Gastrocnemius medialis (tissue), 4 donors: ENCODE measurements at regions not wholly inside any gene's neighbourhood (a gene's known extent, or its start where the extent isn't known, plus 50 kb on each side); places are given as distances from the start of the nearest gene placed in this dataset.

Experiments
- ATAC-seq, 2 donors: fragments of 150-250 bp; one replicate each; pipeline ENCODE4 v1.9.1; 2016
- DNase-seq, 2 donors: peaks; one replicate each; pipeline ENCODE4 v3.0.0-alpha.2; 2019
- H3K27ac ChIP-seq, 4 donors: fragments of 200-600 bp; sonication (generic); 1 replicate in 1 of 4; 2 replicates in 3 of 4; pipeline ENCODE4 v1.5.1; 2016 to 2018; ENCODE audit warnings: mild to moderate bottlenecking in 2 of 4, moderate library complexity in 1 of 4
- H3K27me3 ChIP-seq, 3 donors: fragments of 200-600 bp; sonication (generic) in 2 of 3; 1 replicate in 1 of 3; 2 replicates in 2 of 3; pipeline versions ENCODE4 v1.5.1 to v1.6.0; 2016 to 2019; ENCODE audit warnings: mild to moderate bottlenecking in 1 of 3, moderate library complexity in 1 of 3
- H3K36me3 ChIP-seq, 2 donors: fragments of 200-600 bp; sonication (generic) in 1 of 2; one replicate each; pipeline ENCODE4 v1.5.1; 2017 to 2018
- H3K4me1 ChIP-seq, 2 donors: fragments of 200-600 bp; sonication (generic) in 1 of 2; one replicate each; pipeline ENCODE4 v1.5.1; 2016 to 2017; ENCODE audit warnings: mild to moderate bottlenecking in 2 of 2
- H3K4me3 ChIP-seq, 4 donors: fragments of 200-600 bp; sonication (generic) in 3 of 4; 1 replicate in 1 of 4; 2 replicates in 3 of 4; pipeline ENCODE4 v1.5.1; 2016 to 2019; ENCODE audit warnings: mild to moderate bottlenecking in 2 of 4
- H3K9me3 ChIP-seq, 3 donors: fragments of 200-600 bp; sonication (generic) in 2 of 3; 1 replicate in 1 of 3; 2 replicates in 2 of 3; pipeline ENCODE4 v1.5.1; 2016 to 2019
- CTCF ChIP-seq, 5 experiments: fragments of 450-650 bp in 3 of 5; fragments of 200-600 bp in 2 of 5; sonication (generic) in 2 of 5; IDR thresholded peaks in 4 of 5; conservative IDR thresholded peaks in 1 of 5; 1 replicate in 4 of 5; 2 replicates in 1 of 5; pipeline ENCODE4 v1.5.1; 2016 to 2019; ENCODE audit warnings: antibody characterized with exemption in 5 of 5, mild to moderate bottlenecking in 3 of 5, moderate library complexity in 3 of 5
- POLR2A ChIP-seq, 2 donors: fragments of 450-650 bp; IDR thresholded peaks; one replicate each; pipeline ENCODE4 v1.6.1; 2017; ENCODE audit warnings: antibody characterized with exemption in 2 of 2, mild to moderate bottlenecking in 2 of 2, moderate library complexity in 2 of 2
- in situ Hi-C, 4 donors: fragments of 200-750 bp; cut with MboI; loops; one replicate each; pipeline versions ENCODE4 v1.15.0 to v1.8.0; 2017; ENCODE audit warnings: low sequenced_read_pairs in 4 of 4
- intact Hi-C: fragments of 100-400 bp; cut with DNase I; formaldehyde crosslinking; loops from one replicate; pipeline ENCODE4 v1.15.1; 2023; ENCODE audit warnings: low total_unique reads

DNA sequence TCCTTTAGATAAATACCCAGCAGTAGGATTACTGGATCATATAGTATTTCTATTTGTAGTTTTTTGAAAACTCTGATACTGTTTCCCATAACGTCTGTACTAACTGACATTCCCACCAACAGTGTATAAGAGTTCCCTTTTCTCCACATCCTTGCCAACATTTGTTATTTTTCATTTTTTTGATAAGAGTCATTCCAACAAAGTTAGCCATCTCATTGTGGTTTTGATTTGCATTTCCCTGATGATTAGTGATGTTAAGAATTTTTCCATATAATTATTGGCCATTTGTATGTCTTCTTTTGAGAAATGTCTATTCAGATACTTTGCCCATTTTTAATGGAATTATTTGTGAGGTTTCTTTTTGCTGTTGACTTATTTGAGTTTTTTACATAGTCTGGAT is 486.0 kb downstream of the FLRT2 start:
- Histone ChIP-seq H3K36me3 (no peaks in the 10 kb centered on the region), H3K4me1 (peaks cover 0 to 3% of the 10 kb centered on the region in 2 donors), H3K27ac (no peak overlapping the region), H3K4me3 (no peak overlapping the region), H3K27me3 (no peaks in the 10 kb centered on the region), H3K9me3 (no peaks in the 10 kb centered on the region)
- no peak for TF ChIP-seq POLR2A (IDR thresholded peaks at IDR 0.05)
- TF ChIP-seq CTCF (IDR thresholded peaks at IDR 0.05 in 4 of 5, conservative IDR thresholded peaks at IDR 0.05 in 1 of 5) = no peak
- intact Hi-C loops = no loop called here
- DNase-seq (no peak), ATAC-seq (no peak)
- in situ Hi-C loops = no loop called here

DNA sequence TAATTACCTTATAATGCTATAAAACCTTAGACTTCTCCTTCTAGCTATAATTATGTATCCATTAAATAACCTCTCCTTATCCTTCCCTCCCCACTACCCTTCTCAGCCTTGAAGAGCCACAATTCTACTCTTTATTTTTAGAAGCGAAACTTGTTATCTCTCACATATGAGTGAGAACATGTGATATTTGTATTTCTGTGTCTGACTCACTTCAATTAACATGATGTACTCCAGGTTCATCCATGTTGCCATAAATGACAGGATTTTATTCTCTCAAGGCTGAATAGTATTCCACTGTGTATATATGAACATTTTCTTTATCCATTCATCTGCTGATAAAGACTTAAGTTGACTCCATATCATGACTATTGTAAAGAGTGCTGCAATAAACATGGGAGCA is 485.6 kb downstream of the FLRT2 start:
- Histone ChIP-seq H3K4me1 (no peaks in the 10 kb centered on the region), H3K36me3 (no peaks in the 10 kb centered on the region), H3K4me3 (no peak overlapping the region), H3K27ac (no peak overlapping the region), H3K9me3 (no peaks in the 10 kb centered on the region), H3K27me3 (no peaks in the 10 kb centered on the region)
- DNase-seq (no peak), ATAC-seq (no peak)
- TF ChIP-seq POLR2A (IDR thresholded peaks at IDR 0.05) = no peak
- in situ Hi-C loops (no loop called here), intact Hi-C loops (no loop called here)

GRCh38 chr14:86013641-86014040 is 483.7 kb downstream of the FLRT2 start:
- Histone ChIP-seq H3K36me3 (no peaks in the 10 kb centered on the region), H3K9me3 (no peaks in the 10 kb centered on the region), H3K4me1 (no peaks in the 10 kb centered on the region), H3K4me3 (no peak overlapping the region), H3K27me3 (no peaks in the 10 kb centered on the region), H3K27ac (no peak overlapping the region)
- DNase-seq (no peak), ATAC-seq (no peak)
- intact Hi-C loops (no loop called here), in situ Hi-C loops (no loop called here)
- TF ChIP-seq POLR2A (IDR thresholded peaks at IDR 0.05) (no peak), CTCF (IDR thresholded peaks at IDR 0.05 in 4 of 5, conservative IDR thresholded peaks at IDR 0.05 in 1 of 5) (no peak)

DNA sequence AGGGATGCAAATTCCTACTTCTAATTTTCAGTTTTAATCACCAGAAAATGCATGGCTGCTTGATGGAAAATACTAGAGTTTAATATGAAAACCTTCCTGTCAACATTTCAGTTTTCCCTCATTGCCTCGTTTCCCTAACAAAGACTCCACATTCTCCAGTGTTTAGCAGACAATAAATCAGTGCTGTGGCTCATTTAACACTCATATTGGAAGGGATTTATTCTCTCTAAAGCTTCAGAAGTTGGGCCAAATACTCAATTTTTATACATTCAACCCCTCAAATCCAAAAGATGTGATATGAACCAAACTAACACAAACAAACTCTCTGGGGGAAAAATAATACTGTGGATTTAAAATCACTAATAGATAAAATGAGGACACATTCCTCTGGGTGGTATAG is 482.5 kb downstream of the FLRT2 start:
- H3K9me3 ChIP-seq = no peaks in the 10 kb centered on the region
- H3K4me3 ChIP-seq = no peak overlapping the region
- in situ Hi-C loops (no loop called here), intact Hi-C loops (no loop called here)
- no peak for ATAC-seq
- H3K27ac ChIP-seq = no peak overlapping the region
- no peak for DNase-seq
- no peaks in the 10 kb centered on the region for H3K36me3 ChIP-seq
- no peaks in the 10 kb centered on the region for H3K27me3 ChIP-seq
- H3K4me1 ChIP-seq = no peaks in the 10 kb centered on the region
- no peak for TF ChIP-seq CTCF (IDR thresholded peaks at IDR 0.05 in 4 of 5, conservative IDR thresholded peaks at IDR 0.05 in 1 of 5)
- TF ChIP-seq POLR2A (IDR thresholded peaks at IDR 0.05) = no peak

DNA sequence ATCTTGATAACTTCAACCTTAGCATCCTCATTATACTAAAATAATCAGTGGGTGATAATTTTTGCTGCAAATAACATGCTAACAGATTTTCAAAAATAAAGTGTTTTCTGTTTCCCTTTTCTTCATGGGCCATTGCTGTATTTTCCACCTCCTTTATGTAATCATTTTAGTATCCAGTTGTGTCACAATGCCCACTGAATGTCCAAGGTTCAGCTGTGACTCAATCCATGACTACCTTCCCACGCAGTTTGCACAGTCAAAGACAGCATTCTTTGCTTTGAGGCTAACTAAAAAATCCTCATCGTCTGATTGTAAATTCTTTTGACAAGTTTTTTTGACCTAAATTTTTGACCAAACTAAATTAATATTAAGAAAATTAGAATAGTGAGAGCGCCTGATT is 474.1 kb downstream of the FLRT2 start:
- ATAC-seq (no peak), DNase-seq (no peak)
- in situ Hi-C loops (no loop called here), intact Hi-C loops (no loop called here)
- H3K27me3 ChIP-seq = no peaks in the 10 kb centered on the region
- TF ChIP-seq CTCF (IDR thresholded peaks at IDR 0.05 in 4 of 5, conservative IDR thresholded peaks at IDR 0.05 in 1 of 5) (no peak), POLR2A (IDR thresholded peaks at IDR 0.05) (no peak)
- H3K9me3 ChIP-seq = no peaks in the 10 kb centered on the region
- no peaks in the 10 kb centered on the region for H3K36me3 ChIP-seq
- H3K27ac ChIP-seq = no peak overlapping the region
- no peaks in the 10 kb centered on the region for H3K4me1 ChIP-seq
- no peak overlapping the region for H3K4me3 ChIP-seq
